ENCODE measurements at regions not wholly inside any gene's neighbourhood (a gene's known extent, or its start where the extent isn't known, plus 50 kb on each side); places are given as distances from the start of the nearest gene placed in this dataset.
"Not testable (repeated sequence)": the region's sequence is repeated elsewhere in the genome, so short reads cannot be mapped to it uniquely, and the experiment has no call there.

DNA sequence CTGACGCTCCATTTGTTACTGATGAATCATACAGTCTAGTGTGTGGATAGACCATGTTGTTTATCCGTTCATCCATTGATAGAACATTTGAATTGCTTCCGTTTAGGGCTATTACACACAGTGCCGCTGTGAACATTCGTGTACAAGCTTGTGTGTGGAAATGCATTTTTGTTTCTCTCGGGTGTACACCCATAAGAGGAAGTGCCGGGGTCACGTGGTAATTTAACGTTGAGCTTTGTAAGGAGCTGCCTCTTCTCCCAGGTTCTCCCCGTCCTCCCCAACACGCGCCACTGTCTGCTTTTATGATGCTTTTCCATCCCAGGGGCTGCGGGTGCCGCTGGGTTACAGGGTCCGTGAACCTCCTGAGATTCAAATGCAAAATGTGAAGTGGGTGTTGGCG, 142.3 kb downstream of the IGLL1 start:
- peak; percentile 27 for DNase-seq (ENCODE audit: low spot score)

DNA sequence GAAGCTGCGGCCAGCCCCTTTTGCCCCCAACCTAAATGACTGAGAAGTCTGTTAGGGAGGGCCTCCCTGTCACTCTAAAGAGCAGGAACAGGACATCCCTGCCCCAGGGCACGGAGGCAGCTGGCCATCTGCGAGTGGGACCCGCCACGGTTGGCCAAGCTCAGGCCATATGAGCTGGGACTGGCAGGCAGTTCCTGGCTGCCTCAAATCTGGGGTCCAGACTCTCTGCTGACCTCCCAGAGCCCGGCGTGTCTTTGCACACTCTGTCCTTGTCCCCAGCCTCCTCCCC, 143.0 kb downstream of the IGLL1 start:
- DNase-seq (ENCODE audit: low spot score), result peak; percentile 25

DNA sequence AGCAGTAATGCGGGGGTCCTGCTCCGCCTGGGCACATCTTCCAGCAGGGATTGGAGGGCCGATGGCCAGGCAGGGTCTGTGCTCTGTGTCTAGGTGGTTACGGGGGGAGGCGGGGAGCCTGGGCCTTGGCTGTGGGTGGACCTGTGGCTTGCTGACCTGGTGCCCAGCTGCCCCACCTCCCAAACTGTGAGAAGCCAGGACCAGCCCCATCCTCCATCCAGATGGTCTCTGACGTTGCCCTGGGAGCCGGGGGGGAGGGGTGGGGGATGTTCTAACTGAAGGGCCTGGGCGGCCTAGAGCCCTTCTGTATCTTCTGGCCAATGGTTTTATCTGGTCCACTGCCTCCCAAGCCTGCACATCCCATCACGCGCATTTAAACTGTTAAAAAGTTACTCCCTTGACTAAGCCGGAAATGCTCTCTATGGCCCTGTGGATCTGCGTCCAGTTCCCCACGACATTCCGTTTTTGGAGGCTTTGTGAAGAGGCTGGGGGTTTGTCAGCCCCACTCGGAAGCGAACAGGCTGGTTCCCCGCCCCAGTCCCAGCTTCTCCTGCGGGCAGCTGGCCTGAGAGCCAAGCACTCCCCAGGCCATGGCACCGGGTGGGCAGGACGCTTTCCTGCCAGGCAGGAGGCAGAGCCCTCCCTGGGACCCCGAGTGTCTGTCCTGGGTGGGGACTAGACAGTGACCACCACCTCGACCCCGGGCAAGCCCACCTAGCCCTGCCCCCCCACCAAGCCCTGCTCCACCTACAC, 143.6 kb downstream of the IGLL1 start:
- peak; percentile 22 for DNase-seq (ENCODE audit: low spot score)

DNA sequence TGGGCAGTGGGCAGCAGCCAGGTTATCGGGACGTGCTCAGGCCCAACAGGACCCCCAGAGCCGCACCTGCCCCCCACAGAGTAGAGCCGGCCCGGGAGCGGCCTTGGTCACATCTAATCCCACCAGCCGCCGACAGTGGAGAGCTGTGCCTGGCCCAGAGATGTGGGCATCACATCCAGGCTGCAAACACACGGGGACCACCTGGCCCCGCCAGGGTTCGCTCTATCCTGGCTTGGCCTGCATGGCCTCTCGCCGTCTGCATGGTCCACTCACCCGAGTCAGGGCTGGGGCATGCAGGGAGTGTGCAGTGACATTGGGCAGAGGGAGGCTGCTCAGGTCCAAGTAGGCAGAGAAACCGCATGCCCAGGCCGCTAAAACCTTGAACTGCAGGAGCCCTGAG, 144.9 kb downstream of the IGLL1 start:
- DNase-seq (ENCODE audit: low spot score), result not testable (repeated sequence)

DNA sequence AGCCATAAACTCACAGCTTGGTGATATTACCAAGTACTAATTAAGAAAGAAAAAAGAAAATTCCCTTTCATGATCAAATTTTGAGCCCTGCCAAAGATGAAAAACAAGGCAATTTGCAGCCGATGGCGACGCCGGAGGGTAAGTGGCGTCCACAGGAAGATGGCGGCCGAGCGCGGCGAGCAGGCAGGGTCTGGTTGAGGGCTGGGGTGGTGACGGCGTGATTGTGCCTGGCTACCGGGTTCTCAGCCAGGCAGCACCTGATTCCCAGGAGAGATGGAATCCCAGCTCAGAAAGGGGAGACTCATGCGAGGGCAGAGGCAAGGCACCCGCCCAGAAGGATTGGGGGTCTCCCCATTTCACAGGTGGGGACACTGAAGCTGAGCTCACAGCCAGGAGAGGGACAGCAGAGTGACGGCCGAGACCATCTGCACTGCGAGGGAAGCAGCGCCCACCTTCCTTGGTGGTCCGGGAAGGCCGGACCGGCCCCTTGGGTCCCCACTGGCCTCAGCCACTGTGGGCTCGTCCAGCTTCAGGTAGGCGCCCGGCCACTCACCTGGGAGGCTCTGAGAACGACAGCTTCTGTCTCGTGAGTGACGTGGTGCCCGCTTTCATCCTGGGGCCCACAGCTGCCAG, 145.8 kb downstream of the IGLL1 start:
- peak; percentile 34 for DNase-seq (ENCODE audit: low spot score)

DNA sequence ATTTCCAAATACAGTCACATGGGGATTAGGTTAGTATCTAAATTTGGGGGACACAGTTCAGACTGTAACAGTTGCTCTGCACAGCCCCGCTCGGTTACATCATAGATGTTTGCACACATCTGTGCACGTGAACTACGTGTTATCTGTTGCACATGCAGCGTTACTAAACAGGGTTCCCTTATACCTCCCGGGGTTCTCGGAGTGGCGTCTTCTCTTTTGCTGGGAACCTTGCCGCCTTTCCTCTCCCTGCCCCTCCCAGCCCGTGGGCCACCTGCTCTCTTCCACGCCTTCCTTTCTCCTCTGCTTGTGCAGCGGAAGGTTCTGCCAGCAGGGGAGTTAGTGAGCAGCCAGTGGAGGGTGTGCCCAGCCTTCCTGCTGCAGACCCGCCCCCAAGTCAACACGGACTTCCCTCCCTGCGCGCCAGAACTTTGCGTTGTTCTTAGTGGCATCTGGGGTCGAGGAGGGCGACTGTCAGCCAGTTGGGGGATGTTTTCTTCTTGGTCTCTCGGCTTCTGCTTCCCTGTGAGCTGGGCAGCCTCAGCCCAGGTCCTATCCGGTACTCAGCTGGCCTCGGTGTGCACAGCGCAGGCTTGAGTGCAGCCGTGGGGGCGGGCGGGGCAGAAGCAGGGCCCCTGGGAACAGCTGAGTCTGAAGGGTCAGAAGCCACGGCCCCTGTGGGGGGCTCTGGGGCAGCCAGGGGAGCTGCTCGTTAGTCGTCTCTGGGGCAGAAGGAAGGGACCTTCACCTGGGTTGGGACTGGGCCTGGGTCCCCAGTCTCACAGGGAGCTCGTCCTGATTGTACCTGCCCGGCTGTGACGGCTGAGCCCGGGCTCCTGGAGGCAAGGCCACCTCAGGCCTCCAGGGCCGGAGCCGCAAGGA, 146.7 kb downstream of the IGLL1 start:
- DNase-seq (ENCODE audit: low spot score), result peak; percentile 50

DNA sequence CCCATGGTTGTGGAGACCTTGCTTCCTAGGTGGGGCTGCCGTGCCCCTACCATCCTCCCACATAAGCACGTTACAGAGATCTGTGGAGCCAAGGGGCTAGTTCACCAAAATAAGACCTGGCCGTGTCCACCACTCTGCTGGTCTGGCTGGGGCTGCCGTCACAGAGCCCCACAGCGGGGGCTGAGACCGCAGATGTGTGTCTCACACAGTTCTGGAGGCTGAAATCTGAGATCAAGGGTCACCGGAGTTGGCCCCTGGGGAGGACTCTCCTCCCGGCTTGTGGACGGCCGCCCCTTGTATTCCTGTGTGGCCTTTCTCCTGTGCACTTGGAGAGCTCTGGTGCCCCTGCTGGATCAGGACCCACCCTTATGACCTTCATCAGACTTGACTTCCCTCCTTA, 147.4 kb downstream of the IGLL1 start:
- DNase-seq (ENCODE audit: low spot score), result peak; percentile 37

DNA sequence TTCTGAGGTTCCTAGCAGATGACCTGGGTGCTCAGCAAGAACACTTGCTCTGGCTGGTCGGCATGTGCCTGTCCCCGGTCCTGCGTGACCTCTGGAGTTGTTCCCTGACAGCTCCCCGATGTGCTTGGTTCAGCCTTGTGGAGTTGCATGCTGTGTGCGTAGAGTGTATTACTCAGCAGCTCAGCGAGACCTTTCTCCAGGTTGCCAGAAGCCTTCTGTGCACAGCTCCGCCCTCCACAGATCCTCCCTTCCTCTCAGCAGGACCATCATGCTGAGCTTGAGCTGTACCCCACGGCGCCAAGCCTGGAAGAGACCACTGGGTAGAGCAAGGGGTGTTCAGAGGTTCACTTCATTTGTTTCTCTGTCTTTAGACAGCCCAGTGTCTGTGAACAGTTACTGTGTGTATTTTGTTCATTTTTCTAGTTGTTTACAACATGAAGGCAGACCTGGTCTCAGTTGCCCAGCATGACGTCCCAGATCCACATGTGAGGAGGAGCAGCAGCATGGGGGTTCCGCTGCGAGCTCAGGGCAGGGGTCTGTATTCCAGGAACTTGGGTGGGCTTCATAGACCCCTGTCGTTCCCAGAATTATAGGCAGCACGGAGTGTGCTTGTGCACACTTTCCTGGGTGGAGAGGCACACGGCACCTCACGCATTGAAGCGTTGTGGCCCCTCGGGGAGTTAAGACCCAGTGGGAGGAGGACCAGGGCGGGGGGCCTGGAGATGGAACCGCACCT, 148.6 kb downstream of the IGLL1 start:
- DNase-seq (ENCODE audit: low spot score), result peak; percentile 42

DNA sequence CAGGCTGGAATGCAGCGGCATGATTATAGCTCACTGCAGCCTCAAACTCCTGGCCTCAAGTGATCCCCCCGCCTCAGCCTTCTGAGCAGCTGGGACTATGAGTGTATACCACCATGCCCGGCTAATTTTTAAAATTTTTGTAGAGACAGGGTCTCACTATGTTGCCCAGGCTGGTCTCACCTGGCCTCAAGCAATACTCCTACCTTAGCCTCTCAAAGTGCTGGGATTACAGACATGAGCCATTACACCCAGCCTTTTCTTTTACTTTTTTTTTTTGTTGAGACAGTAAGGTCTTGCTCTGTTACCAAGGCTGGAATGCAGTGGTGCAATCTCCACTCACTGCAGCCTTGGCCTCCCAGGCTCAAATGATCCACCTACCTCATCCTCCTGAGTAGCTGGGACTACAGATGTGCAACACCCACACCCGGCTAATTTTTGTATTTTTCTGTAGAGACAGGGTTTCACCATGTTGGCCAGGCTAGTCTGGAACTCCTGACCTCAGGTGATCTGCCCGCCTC, 155.5 kb downstream of the IGLL1 start:
- DNase-seq (ENCODE audit: low spot score), result not testable (repeated sequence)

DNA sequence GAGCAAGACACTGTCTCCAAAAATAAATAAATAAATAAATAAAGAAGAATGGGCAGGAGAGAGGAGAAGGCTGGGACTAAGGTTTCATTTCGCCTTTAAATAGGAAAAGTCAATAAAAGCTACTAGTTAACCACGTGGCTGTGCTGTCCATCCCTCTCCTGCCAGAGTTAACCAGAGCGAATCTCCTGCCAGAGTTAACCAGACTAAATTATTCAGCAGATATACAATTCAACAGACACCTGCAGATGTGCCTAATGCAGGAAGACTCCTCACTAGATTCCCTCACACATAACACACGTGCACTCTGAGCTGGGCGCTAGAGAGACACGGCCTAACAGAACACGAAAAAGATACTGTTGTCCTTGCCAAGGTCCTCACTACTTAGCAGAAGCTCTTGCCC, 156.1 kb downstream of the IGLL1 start:
- no peak for DNase-seq (ENCODE audit: low spot score)

DNA sequence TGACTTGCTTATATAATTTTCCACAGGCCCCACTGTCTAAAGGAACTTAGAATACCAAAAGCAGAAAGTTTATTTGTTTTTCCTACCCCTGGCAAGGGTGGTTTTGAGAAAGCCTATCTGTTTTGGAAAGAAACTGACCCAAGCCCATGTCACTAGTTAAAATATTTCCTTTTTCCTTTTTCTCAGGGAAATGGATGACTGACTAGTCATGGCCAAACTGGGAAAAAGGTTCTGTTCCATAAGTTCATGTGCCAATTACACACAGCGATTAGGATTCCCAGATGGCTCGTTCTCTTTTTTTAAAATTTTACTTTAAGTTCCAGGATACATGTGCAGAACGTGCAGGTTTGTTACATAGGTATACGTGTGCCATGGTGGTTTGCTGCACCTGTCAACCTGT, 157.8 kb downstream of the IGLL1 start:
- not testable (repeated sequence) for DNase-seq (ENCODE audit: low spot score)

DNA sequence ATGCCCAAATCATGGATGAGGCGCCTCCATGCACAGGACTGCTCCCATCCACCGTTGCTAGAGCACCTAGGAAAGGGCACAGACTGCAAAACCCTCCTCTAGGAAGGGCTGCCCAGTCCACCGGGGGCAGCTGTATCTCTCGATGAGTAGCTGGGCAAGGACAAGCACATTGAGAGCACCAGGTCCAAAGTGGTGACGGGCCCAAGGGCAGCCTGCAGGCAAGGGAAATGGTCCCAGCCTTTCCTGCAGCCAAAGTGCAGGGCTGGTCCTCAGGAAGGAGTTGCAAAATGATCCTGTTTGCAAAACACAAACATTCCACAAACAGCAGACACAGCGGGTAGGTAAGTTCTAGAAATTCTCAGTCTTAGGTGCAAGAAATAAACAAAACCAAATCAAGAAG, 158.8 kb downstream of the IGLL1 start:
- not testable (repeated sequence) for DNase-seq (ENCODE audit: low spot score)

DNA sequence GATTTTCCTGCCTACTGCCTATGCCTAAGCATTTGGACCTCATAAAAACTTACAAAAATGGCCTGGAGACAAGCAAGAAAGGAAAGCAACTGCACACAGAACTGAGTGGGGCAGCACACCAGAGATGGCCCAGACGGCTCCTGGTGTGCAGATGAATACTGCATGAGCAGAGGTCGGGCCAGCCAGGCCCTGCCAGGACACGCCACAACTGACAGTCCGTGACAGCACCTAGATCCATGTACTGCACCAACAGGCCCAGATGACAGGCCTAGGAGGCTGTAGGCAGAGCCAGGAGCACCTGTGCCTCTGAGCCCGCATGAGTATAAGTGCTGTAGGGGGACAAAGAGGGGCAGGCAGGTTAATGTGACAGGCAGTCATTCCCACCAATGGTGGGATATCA, 160.2 kb downstream of the IGLL1 start:
- DNase-seq (ENCODE audit: low spot score), result no peak

DNA sequence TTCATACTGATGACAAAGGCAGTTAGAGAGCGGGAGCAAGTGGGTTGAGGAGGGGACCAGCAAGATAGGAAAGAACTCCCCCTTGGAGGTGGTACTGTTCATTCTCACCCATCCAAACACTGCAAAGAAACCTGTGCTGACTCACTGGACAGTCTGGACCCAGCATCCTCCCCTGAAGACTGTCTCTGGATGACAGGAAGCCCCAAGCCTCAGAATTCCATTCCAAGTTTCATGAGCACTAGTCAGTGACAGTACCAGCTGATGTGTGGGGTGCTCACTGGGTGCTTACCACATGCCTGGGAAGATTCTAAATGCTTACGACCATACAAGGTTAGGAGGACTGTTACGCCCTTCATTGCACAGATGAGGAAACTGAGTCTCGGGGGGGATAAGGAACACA, 160.9 kb downstream of the IGLL1 start:
- no peak for DNase-seq (ENCODE audit: low spot score)

DNA sequence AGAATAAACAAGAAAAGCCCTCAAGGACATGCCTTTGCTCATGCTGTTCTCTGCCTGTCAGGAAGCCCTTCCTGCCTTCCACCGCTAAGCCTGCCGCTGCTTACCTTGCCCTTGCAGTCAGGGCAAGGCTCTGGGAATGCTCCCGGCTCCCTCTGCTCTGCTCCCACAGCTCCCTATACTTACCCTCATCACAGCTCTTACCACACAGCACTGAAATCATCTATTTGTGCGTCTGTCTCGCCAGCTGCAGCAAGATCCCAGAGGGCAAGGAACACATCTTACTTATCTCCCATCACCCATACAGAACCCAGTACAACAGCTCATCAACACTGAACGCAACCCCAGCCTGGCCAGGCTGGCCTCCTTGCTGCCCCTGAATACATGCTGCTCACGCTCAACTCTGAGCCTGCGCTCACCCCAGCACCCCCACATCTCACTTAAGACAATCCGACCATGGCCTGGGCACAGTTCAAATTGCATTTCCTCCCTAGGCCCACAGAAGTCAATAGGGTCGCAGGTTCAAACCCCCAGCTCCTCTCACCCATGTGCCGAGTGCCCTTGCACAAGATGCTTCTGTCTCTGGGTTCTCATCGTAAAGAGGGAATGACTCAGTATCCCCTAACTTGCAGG, 161.8 kb downstream of the IGLL1 start:
- no peak for DNase-seq (ENCODE audit: low spot score)

DNA sequence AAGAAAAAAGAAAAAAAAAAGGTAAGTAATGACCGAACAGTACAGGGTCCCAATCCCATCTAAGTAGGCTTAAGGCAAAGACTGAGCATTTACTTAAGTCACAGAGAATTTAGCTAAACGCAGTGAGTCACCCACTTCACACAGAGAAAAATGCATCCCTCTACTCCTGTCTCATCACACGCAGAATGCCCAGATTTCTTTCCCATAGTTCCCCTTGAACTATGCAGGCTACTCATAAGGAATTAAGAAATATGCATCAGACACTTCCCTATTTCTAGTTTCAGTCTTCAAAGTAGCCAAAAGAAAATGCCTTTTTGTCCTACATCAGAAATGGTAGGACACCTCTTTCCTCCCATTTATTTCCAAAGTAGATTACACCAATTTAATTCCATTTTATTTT, 162.8 kb downstream of the IGLL1 start:
- peak; percentile 6 for DNase-seq (ENCODE audit: low spot score)

DNA sequence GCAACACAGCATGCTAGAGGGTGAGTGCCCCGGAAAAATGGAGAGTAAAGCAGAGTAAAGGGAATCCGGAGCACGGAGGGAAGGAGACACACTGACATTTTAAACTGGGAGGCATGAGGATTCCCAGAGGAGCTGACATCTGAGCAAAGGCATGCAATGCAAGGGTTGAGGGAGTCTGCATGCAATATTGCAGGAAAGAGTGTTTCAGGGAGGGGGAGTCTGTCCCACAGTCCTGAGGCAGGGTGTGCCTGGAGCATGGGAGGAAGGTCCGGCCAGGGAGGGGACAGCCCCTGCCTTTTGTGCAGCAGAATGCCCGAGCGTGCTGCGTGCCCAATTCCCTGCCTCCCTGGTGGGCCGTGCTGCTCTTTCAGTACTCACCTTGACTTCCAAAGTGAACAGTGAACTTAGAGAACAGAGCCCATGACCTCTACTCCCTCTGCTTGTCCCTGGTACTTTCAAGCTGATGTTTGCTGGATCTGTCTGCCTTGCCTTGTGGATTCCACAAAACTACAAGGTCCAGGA, 163.9 kb downstream of the IGLL1 start:
- DNase-seq (ENCODE audit: low spot score), result not testable (repeated sequence)

DNA sequence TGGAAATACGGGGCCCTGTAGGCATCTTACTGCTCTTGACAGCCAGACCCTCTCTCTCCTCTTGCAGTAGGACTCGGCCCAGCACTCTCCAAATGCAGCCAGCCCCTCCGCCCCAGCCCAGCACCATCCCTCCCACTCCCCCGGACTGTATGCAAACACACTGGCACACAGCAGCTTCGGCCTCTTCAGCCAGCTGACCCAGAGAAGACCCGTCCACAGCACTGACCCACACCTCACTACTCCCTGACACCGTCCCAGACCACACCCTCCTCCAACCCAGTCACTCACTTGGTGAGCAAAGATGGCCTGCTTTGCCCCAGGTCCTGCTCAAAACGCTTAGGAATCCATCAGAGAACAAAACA, 164.6 kb downstream of the IGLL1 start:
- DNase-seq (ENCODE audit: low spot score), result no peak

DNA sequence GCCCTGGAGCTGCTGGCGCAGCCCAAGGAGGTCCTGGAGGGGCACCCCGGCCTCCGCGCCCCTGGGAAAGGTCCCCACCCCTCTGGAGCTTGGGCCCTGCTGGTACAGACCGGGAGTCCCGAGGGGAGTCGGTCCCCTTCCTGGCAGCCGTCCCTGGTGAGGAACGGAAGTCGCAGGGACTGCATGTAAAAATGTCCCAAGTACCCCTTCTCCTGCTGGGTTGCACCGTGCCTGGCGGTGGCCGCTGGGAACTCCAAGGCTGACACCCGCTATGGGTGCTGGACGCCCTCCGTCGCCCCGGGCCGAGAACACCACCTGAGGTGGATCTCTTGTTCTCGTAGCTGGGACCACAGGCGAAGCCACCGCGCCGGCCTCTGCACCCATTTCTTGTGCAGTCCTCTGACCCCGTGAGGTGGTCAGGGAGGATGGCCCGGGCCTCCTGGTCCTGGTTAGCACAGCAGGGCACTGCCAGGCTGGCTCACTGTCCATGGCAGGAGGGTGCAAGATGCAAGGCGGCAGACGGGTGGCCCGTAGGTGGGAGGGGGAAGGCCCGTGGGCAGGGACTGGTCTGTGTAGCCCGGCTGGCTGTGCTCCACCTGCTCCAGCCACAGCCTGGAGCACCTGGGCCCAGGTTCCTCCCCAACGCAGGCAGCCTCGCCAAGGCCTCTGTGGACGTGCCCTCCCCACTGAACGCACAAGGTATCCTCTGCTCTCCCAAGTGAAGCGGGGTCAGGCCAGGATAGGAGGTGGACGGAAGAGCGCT, 165.2 kb downstream of the IGLL1 start:
- DNase-seq (ENCODE audit: low spot score), result no peak

DNA sequence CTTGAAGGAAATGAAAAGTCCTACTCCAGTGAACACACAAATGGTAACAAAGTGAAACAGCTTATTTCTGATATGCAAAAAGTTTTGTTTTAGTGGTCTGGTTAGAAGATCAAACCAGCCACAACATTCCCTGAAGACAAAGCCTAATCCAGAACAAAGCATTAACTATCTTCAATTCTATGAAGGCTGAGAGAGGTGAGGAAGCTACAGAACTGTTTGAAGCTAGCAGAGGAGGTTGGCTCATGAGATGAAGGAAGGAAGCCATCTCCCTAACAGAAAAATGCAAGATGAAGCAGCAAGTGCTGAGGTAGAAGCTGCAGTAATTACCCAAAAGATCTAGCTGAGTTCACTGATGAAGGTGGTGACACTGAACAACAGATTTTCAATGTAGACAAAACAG, 168.4 kb downstream of the IGLL1 start:
- no peak for DNase-seq (ENCODE audit: low spot score)

DNA sequence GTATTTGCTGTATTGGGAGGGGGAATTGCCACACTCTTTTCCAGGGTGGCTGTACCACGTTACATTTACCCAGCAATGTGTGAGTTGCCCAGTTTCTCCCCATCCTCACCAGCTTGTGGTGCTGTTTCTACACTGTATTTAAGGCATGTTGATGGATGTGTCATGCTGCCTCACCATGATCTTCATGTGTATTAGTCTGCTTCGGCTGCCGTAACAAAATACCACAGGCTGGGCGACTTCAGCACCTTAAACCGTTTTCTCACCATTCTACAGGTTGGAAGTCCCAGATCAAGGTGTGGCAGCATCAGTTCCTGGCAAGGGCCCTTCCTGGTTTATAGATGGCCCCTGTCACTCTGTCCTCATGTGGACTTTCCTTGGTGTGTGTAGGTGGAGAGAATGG, 169.7 kb downstream of the IGLL1 start:
- DNase-seq (ENCODE audit: low spot score), result no peak
